ENCODE measurements at regions not wholly inside any gene's neighbourhood (a gene's known extent, or its start where the extent isn't known, plus 50 kb on each side); places are given as distances from the start of the nearest gene placed in this dataset.

- no peaks in the 10 kb centered on the region for H3K27me3 ChIP-seq (ENCODE audit: control insufficient read depth in 1 of 2, insufficient read depth in 2 of 2, low read length in 2 of 2)
- no peak overlapping the region for H3K4me3 ChIP-seq (ENCODE audit: low read depth in 1 of 2, low read length in 2 of 2)
- no peaks in the 10 kb centered on the region for H3K36me3 ChIP-seq (ENCODE audit: control insufficient read depth in 1 of 2, insufficient read depth in 2 of 2, low read length in 2 of 2)
- H3K4me1 ChIP-seq (ENCODE audit: control insufficient read depth in 1 of 2, insufficient read depth in 2 of 2, low read length in 2 of 2) = peaks cover under 1 to 15% of the 10 kb centered on the region in 2 donors
- H3K27ac ChIP-seq (ENCODE audit: low read depth, low read length) = no peak overlapping the region
- no peaks in the 10 kb centered on the region for H3K9me3 ChIP-seq (ENCODE audit: control insufficient read depth in 1 of 2, low read length in 2 of 2)
- H3K9ac ChIP-seq (ENCODE audit: low read depth in 1 of 2, low read length in 2 of 2) = no peak overlapping the region
Observed at GRCh38 chr20:53683506-53683905, 89.9 kb upstream of the ZNF217 start.

- H3K27me3 ChIP-seq (ENCODE audit: control insufficient read depth in 1 of 2, insufficient read depth in 2 of 2, low read length in 2 of 2) = no peaks in the 10 kb centered on the region
- H3K9me3 ChIP-seq (ENCODE audit: control insufficient read depth in 1 of 2, low read length in 2 of 2) = no peaks in the 10 kb centered on the region
- H3K4me1 ChIP-seq (ENCODE audit: control insufficient read depth in 1 of 2, insufficient read depth in 2 of 2, low read length in 2 of 2) = peaks cover 11 to 27% of the 10 kb centered on the region in 2 donors
- H3K27ac ChIP-seq (ENCODE audit: low read depth, low read length) = no peak overlapping the region
- no peak overlapping the region for H3K9ac ChIP-seq (ENCODE audit: low read depth in 1 of 2, low read length in 2 of 2)
- H3K4me3 ChIP-seq (ENCODE audit: low read depth in 1 of 2, low read length in 2 of 2) = no peak overlapping the region
- no peaks in the 10 kb centered on the region for H3K36me3 ChIP-seq (ENCODE audit: control insufficient read depth in 1 of 2, insufficient read depth in 2 of 2, low read length in 2 of 2)
Observed at GRCh38 chr20:53681352-53682212, 87.9 kb upstream of the ZNF217 start.

GRCh38 chr20:53679597-53680309 is 86.1 kb upstream of the ZNF217 start:
- peaks cover 11 to 27% of the 10 kb centered on the region in 2 donors for H3K4me1 ChIP-seq (ENCODE audit: control insufficient read depth in 1 of 2, insufficient read depth in 2 of 2, low read length in 2 of 2)
- H3K4me3 ChIP-seq (ENCODE audit: low read depth in 1 of 2, low read length in 2 of 2) = no peak overlapping the region
- no peaks in the 10 kb centered on the region for H3K36me3 ChIP-seq (ENCODE audit: control insufficient read depth in 1 of 2, insufficient read depth in 2 of 2, low read length in 2 of 2)
- H3K27ac ChIP-seq (ENCODE audit: low read depth, low read length) = no peak overlapping the region
- no peak overlapping the region for H3K9ac ChIP-seq (ENCODE audit: low read depth in 1 of 2, low read length in 2 of 2)
- H3K9me3 ChIP-seq (ENCODE audit: control insufficient read depth in 1 of 2, low read length in 2 of 2) = no peaks in the 10 kb centered on the region
- H3K27me3 ChIP-seq (ENCODE audit: control insufficient read depth in 1 of 2, insufficient read depth in 2 of 2, low read length in 2 of 2) = no peaks in the 10 kb centered on the region

DNA sequence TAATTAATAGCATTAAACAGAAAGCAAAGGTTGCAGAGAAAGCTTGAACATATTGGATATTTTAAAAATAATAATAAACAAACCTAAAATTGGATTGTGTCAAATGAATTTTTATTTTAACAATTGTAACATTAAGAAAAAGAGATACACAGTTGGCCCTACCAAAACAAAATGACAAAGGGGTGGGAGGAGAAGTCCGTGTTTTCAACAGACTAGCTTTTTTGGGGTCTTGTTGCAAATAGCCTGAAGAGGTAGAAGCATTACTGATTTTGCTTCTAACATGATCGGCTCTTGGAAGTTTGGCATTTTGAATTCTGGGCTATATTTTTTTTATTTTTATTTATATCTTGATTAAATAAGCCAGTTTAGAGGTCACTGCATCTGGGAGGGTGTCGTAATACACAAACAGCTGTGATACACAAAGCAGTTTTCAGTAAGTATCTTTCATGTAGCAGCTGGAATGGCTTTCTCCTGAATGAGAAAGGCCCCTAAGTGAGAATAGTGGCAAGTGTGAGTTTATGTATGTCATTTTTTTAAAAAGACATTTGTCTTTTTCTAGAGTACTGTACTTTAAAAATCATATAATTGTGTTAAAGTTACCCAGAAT is 85.5 kb upstream of the ZNF217 start:
- no peaks in the 10 kb centered on the region for H3K27me3 ChIP-seq (ENCODE audit: control insufficient read depth in 1 of 2, insufficient read depth in 2 of 2, low read length in 2 of 2)
- peaks cover 11 to 27% of the 10 kb centered on the region in 2 donors for H3K4me1 ChIP-seq (ENCODE audit: control insufficient read depth in 1 of 2, insufficient read depth in 2 of 2, low read length in 2 of 2)
- H3K9ac ChIP-seq (ENCODE audit: low read depth in 1 of 2, low read length in 2 of 2) = no peak overlapping the region
- no peaks in the 10 kb centered on the region for H3K36me3 ChIP-seq (ENCODE audit: control insufficient read depth in 1 of 2, insufficient read depth in 2 of 2, low read length in 2 of 2)
- H3K4me3 ChIP-seq (ENCODE audit: low read depth in 1 of 2, low read length in 2 of 2) = no peak overlapping the region
- no peaks in the 10 kb centered on the region for H3K9me3 ChIP-seq (ENCODE audit: control insufficient read depth in 1 of 2, low read length in 2 of 2)
- H3K27ac ChIP-seq (ENCODE audit: low read depth, low read length) = no peak overlapping the region

GRCh38 chr20:53678315-53678989 is 84.8 kb upstream of the ZNF217 start:
- H3K9ac ChIP-seq (ENCODE audit: low read depth in 1 of 2, low read length in 2 of 2) = peak overlapping the region in 1 of 2 donors; percentile 16
- no peaks in the 10 kb centered on the region for H3K9me3 ChIP-seq (ENCODE audit: control insufficient read depth in 1 of 2, low read length in 2 of 2)
- peak overlapping the region; percentile 34 to 42 for H3K4me3 ChIP-seq (ENCODE audit: low read depth in 1 of 2, low read length in 2 of 2)
- peaks cover 11 to 27% of the 10 kb centered on the region in 2 donors for H3K4me1 ChIP-seq (ENCODE audit: control insufficient read depth in 1 of 2, insufficient read depth in 2 of 2, low read length in 2 of 2)
- H3K36me3 ChIP-seq (ENCODE audit: control insufficient read depth in 1 of 2, insufficient read depth in 2 of 2, low read length in 2 of 2) = no peaks in the 10 kb centered on the region
- no peak overlapping the region for H3K27ac ChIP-seq (ENCODE audit: low read depth, low read length)
- H3K27me3 ChIP-seq (ENCODE audit: control insufficient read depth in 1 of 2, insufficient read depth in 2 of 2, low read length in 2 of 2) = no peaks in the 10 kb centered on the region

DNA sequence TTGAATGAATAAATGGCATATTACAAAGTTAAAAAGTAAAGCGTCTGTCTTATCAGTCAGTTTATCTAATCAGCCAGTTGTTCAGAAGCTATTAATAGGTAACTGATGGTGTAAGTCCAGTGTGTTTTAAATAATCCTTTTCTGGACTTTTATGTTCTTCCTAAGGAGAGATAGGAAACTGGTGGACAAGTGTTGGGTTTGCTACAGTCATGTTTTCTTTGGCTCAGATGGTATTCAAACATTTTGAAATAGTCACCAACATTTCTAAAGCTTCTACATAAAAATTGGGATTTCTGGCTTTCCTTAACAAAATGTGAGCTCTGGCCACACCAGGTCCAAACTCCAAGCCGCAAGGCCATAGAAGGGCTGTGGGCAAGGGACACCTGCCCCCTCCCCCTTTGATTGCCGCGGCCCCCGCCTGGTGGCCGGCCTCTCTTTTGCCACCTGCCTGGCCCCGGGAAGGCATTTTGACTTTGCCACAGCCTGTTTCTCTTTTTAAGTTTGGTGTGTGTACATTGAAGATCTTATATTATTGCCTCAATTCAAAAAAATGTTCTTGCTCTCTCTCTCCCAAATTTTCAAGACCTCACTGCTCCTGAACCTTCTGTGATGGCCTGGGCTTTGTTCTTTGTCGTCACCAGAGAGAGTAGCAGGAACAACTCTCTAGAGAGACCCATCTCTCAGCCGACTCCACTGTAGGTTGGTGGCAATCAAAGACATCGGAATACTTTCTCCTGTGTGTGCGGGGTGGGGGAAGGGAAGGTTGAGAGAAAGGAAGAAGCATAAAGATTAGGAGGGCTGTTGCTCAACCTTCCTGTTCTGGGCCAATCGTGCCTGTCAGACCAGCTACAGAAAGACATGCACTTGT is 84.0 kb upstream of the ZNF217 start:
- Histone ChIP-seq H3K9ac (ENCODE audit: low read depth in 1 of 2, low read length in 2 of 2) (peak overlapping the region in 1 of 2 donors; percentile 16), H3K4me3 (ENCODE audit: low read depth in 1 of 2, low read length in 2 of 2) (peak overlapping the region; percentile 34 to 42), H3K9me3 (ENCODE audit: control insufficient read depth in 1 of 2, low read length in 2 of 2) (no peaks in the 10 kb centered on the region), H3K4me1 (ENCODE audit: control insufficient read depth in 1 of 2, insufficient read depth in 2 of 2, low read length in 2 of 2) (peaks cover 11 to 27% of the 10 kb centered on the region in 2 donors), H3K27ac (ENCODE audit: low read depth, low read length) (no peak overlapping the region), H3K27me3 (ENCODE audit: control insufficient read depth in 1 of 2, insufficient read depth in 2 of 2, low read length in 2 of 2) (no peaks in the 10 kb centered on the region), H3K36me3 (ENCODE audit: control insufficient read depth in 1 of 2, insufficient read depth in 2 of 2, low read length in 2 of 2) (no peaks in the 10 kb centered on the region)

DNA sequence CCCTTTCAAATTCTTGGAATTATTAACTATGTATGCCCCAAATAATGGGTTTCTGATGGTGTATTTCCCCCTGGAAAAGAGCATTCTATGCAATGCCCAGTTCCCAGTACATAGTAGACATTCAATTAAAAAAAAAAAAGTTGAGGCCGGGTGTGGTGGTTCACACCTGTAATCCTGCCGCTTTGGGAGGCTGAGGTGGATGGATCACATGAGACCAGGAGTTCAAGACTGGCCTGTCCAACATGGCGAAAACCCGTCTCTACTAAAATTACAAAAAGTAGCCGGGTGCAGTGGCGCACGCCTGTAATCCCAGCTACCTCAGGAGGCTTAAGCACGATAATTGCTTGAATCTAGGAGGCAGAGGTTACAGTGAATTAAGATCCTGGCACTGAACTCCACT is 83.3 kb upstream of the ZNF217 start:
- Histone ChIP-seq H3K9ac (ENCODE audit: low read depth in 1 of 2, low read length in 2 of 2) (no peak overlapping the region), H3K36me3 (ENCODE audit: control insufficient read depth in 1 of 2, insufficient read depth in 2 of 2, low read length in 2 of 2) (no peaks in the 10 kb centered on the region), H3K27ac (ENCODE audit: low read depth, low read length) (no peak overlapping the region), H3K4me3 (ENCODE audit: low read depth in 1 of 2, low read length in 2 of 2) (no peak overlapping the region), H3K4me1 (ENCODE audit: control insufficient read depth in 1 of 2, insufficient read depth in 2 of 2, low read length in 2 of 2) (peaks cover 11 to 27% of the 10 kb centered on the region in 2 donors), H3K9me3 (ENCODE audit: control insufficient read depth in 1 of 2, low read length in 2 of 2) (no peaks in the 10 kb centered on the region), H3K27me3 (ENCODE audit: control insufficient read depth in 1 of 2, insufficient read depth in 2 of 2, low read length in 2 of 2) (no peaks in the 10 kb centered on the region)

- Histone ChIP-seq H3K36me3 (ENCODE audit: control insufficient read depth in 1 of 2, insufficient read depth in 2 of 2, low read length in 2 of 2) (no peaks in the 10 kb centered on the region), H3K27me3 (ENCODE audit: control insufficient read depth in 1 of 2, insufficient read depth in 2 of 2, low read length in 2 of 2) (no peaks in the 10 kb centered on the region), H3K27ac (ENCODE audit: low read depth, low read length) (no peak overlapping the region), H3K4me1 (ENCODE audit: control insufficient read depth in 1 of 2, insufficient read depth in 2 of 2, low read length in 2 of 2) (peaks cover 11 to 27% of the 10 kb centered on the region in 2 donors), H3K9me3 (ENCODE audit: control insufficient read depth in 1 of 2, low read length in 2 of 2) (no peaks in the 10 kb centered on the region), H3K9ac (ENCODE audit: low read depth in 1 of 2, low read length in 2 of 2) (no peak overlapping the region), H3K4me3 (ENCODE audit: low read depth in 1 of 2, low read length in 2 of 2) (no peak overlapping the region)
Observed at GRCh38 chr20:53676519-53676822, 82.8 kb upstream of the ZNF217 start.

DNA sequence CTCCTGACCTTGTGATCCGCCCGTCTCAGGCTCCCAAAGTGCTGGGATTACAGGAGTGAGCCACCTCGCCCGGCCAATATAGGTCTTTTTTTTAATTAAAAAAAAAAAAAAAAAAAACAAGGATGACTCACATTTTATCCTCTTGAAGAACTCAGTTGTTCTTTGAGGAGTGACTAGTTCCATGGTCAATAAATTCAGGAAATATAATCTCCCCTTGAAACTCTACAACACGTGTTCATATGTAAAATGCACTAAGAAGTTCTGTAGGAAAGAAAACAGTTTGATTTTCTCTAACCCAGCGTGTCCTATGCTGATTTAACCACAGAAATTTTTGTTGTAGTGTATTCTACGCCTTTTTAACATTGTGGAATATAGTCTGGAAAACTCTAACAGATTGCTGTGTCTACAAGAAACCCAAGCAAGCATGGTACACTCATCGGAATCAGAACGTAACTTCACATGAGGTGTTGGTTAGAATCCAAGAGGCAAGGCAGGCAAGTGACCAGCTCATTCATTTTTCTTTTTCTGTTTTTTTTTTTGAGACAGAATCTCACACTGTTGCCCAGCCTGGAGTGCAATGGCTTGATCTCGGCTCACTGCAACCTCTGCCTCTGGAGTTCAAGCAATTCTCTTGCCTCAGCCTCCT is 79.0 kb upstream of the ZNF217 start:
- no peak overlapping the region for H3K9ac ChIP-seq (ENCODE audit: low read depth in 1 of 2, low read length in 2 of 2)
- no peak overlapping the region for H3K27ac ChIP-seq (ENCODE audit: low read depth, low read length)
- H3K36me3 ChIP-seq (ENCODE audit: control insufficient read depth in 1 of 2, insufficient read depth in 2 of 2, low read length in 2 of 2) = no peaks in the 10 kb centered on the region
- H3K4me3 ChIP-seq (ENCODE audit: low read depth in 1 of 2, low read length in 2 of 2) = no peak overlapping the region
- H3K9me3 ChIP-seq (ENCODE audit: control insufficient read depth in 1 of 2, low read length in 2 of 2) = no peaks in the 10 kb centered on the region
- peaks cover 3 to 11% of the 10 kb centered on the region in 2 donors for H3K4me1 ChIP-seq (ENCODE audit: control insufficient read depth in 1 of 2, insufficient read depth in 2 of 2, low read length in 2 of 2)
- no peaks in the 10 kb centered on the region for H3K27me3 ChIP-seq (ENCODE audit: control insufficient read depth in 1 of 2, insufficient read depth in 2 of 2, low read length in 2 of 2)

Measured in duodenal mucosa (tissue), 2 donors.